ENCODE measurements at regions not wholly inside any gene's neighbourhood (a gene's known extent, or its start where the extent isn't known, plus 50 kb on each side); places are given as distances from the start of the nearest gene placed in this dataset.

- peak in 2 of 3 donors; percentile 54 to 60 for DNase-seq
- Histone ChIP-seq H3K4me3 (ENCODE audit: control insufficient read depth in 1 of 7, extremely low read depth in 1 of 7, insufficient read depth in 4 of 7, low read depth in 2 of 7, low read length in 6 of 7) (no peak overlapping the region), H3K27ac (ENCODE audit: insufficient read depth in 1 of 2, low read depth in 1 of 2, low read length in 2 of 2, poor library complexity in 1 of 2, severe bottlenecking in 2 of 2) (no peak overlapping the region), H3K4me1 (ENCODE audit: control extremely low read depth in 1 of 4, control insufficient read depth in 4 of 4, insufficient read depth in 4 of 4, low read length in 3 of 4) (peaks cover 0 to 7% (median 2%) of the 10 kb centered on the region in 4 experiments), H3K9me3 (ENCODE audit: control extremely low read depth in 1 of 5, control insufficient read depth in 4 of 5, insufficient read depth in 2 of 5, low read depth in 1 of 5, low read length in 4 of 5) (peaks cover 0 to 13% (median 3%) of the 10 kb centered on the region in 5 experiments), H3K27me3 (replicated peaks in 2 of 5; ENCODE audit: control insufficient read depth in 4 of 5, insufficient read depth in 5 of 5, low read length in 4 of 5) (no peaks in the 10 kb centered on the region), H3K36me3 (ENCODE audit: control insufficient read depth in 4 of 4, insufficient read depth in 4 of 4, low read length in 3 of 4) (peaks cover 0 to 4% (median 0%) of the 10 kb centered on the region in 4 experiments)
- POLR2A ChIA-PET, result no interaction called here
- CTCF ChIA-PET, result interaction anchor here (1.9 to 6.8 kb wide), 3 partner anchors 44 to 94 kb away, joined by 4 to 117 read pairs (median 15); partner anchors contain the start of gene HGFAC
- 58% methylated on average over 3 of the region's 4 CpGs for WGBS (ENCODE audit: insufficient coverage)
Measured at GRCh38 chr4:3349116-3349515, 56.3 kb downstream of the RGS12 start.

- ChIA-PET CTCF (interaction anchor here (1.5 kb wide), 1 partner anchor 15 kb away, joined by 4 read pairs; no protein-coding TSS in a partner anchor), POLR2A (interaction anchor here (0.6 kb wide), 1 partner anchor 930 kb away, joined by 3 read pairs; no protein-coding TSS in a partner anchor)
- no peaks in the 10 kb centered on the region for H3K27me3 ChIP-seq (replicated peaks in 2 of 5; ENCODE audit: control insufficient read depth in 4 of 5, insufficient read depth in 5 of 5, low read length in 4 of 5)
- no peak overlapping the region for H3K4me3 ChIP-seq (ENCODE audit: control insufficient read depth in 1 of 7, extremely low read depth in 1 of 7, insufficient read depth in 4 of 7, low read depth in 2 of 7, low read length in 6 of 7)
- H3K36me3 ChIP-seq (ENCODE audit: control insufficient read depth in 4 of 4, insufficient read depth in 4 of 4, low read length in 3 of 4), result peaks cover 0 to 4% (median 0%) of the 10 kb centered on the region in 4 experiments
- WGBS (ENCODE audit: insufficient coverage), result 92% methylated on average over 2 of the region's 3 CpGs
- no peak overlapping the region for H3K27ac ChIP-seq (ENCODE audit: insufficient read depth in 1 of 2, low read depth in 1 of 2, low read length in 2 of 2, poor library complexity in 1 of 2, severe bottlenecking in 2 of 2)
- H3K9me3 ChIP-seq (ENCODE audit: control extremely low read depth in 1 of 5, control insufficient read depth in 4 of 5, insufficient read depth in 2 of 5, low read depth in 1 of 5, low read length in 4 of 5), result peaks cover under 1 to 15% (median 3%) of the 10 kb centered on the region in 5 experiments
- peaks cover 0 to 4% (median 0%) of the 10 kb centered on the region in 4 experiments for H3K4me1 ChIP-seq (ENCODE audit: control extremely low read depth in 1 of 4, control insufficient read depth in 4 of 4, insufficient read depth in 4 of 4, low read length in 3 of 4)
- no peak for DNase-seq
Measured at GRCh38 chr4:3351997-3352396, 59.2 kb downstream of the RGS12 start.

- Histone ChIP-seq H3K27ac (ENCODE audit: insufficient read depth in 1 of 2, low read depth in 1 of 2, low read length in 2 of 2, poor library complexity in 1 of 2, severe bottlenecking in 2 of 2) (no peak overlapping the region), H3K9me3 (ENCODE audit: control extremely low read depth in 1 of 5, control insufficient read depth in 4 of 5, insufficient read depth in 2 of 5, low read depth in 1 of 5, low read length in 4 of 5) (peaks cover 2 to 19% (median 3%) of the 10 kb centered on the region in 5 experiments), H3K4me1 (ENCODE audit: control extremely low read depth in 1 of 4, control insufficient read depth in 4 of 4, insufficient read depth in 4 of 4, low read length in 3 of 4) (peaks cover 0 to 4% (median 0%) of the 10 kb centered on the region in 4 experiments), H3K4me3 (ENCODE audit: control insufficient read depth in 1 of 7, extremely low read depth in 1 of 7, insufficient read depth in 4 of 7, low read depth in 2 of 7, low read length in 6 of 7) (no peak overlapping the region), H3K36me3 (ENCODE audit: control insufficient read depth in 4 of 4, insufficient read depth in 4 of 4, low read length in 3 of 4) (peaks cover 0 to 4% (median 0%) of the 10 kb centered on the region in 4 experiments), H3K27me3 (replicated peaks in 2 of 5; ENCODE audit: control insufficient read depth in 4 of 5, insufficient read depth in 5 of 5, low read length in 4 of 5) (no peaks in the 10 kb centered on the region)
- ChIA-PET POLR2A (interaction anchor here (0.6 kb wide), 1 partner anchor 931 kb away, joined by 3 read pairs; no protein-coding TSS in a partner anchor), CTCF (interaction anchor here (1.5 kb wide), 1 partner anchor 15 kb away, joined by 4 read pairs; no protein-coding TSS in a partner anchor)
- 100% methylated on average over 3 of the region's 5 CpGs for WGBS (ENCODE audit: insufficient coverage)
- no peak for DNase-seq
Measured at GRCh38 chr4:3352505-3352904, 59.7 kb downstream of the RGS12 start.

GRCh38 chr4:3352941-3353594, 60.2 kb downstream of the RGS12 start:
- H3K27ac ChIP-seq (ENCODE audit: insufficient read depth in 1 of 2, low read depth in 1 of 2, low read length in 2 of 2, poor library complexity in 1 of 2, severe bottlenecking in 2 of 2), result no peak overlapping the region
- peak overlapping the region in 1 of 7 experiments; percentile 2 for H3K4me3 ChIP-seq (ENCODE audit: control insufficient read depth in 1 of 7, extremely low read depth in 1 of 7, insufficient read depth in 4 of 7, low read depth in 2 of 7, low read length in 6 of 7)
- H3K4me1 ChIP-seq (ENCODE audit: control extremely low read depth in 1 of 4, control insufficient read depth in 4 of 4, insufficient read depth in 4 of 4, low read length in 3 of 4), result peaks cover 0 to 4% (median 0%) of the 10 kb centered on the region in 4 experiments
- no peak for DNase-seq
- over 99% methylated on average over 14 of the region's 14 CpGs for WGBS (ENCODE audit: insufficient coverage)
- H3K9me3 ChIP-seq (ENCODE audit: control extremely low read depth in 1 of 5, control insufficient read depth in 4 of 5, insufficient read depth in 2 of 5, low read depth in 1 of 5, low read length in 4 of 5), result peaks cover 2 to 19% (median 4%) of the 10 kb centered on the region in 5 experiments
- peaks cover 0 to 4% (median 0%) of the 10 kb centered on the region in 4 experiments for H3K36me3 ChIP-seq (ENCODE audit: control insufficient read depth in 4 of 4, insufficient read depth in 4 of 4, low read length in 3 of 4)
- POLR2A ChIA-PET, result no interaction called here
- CTCF ChIA-PET, result interaction anchor here (1.5 to 3.0 kb wide), 2 partner anchors 14 to 18 kb away, joined by 4 to 8 read pairs; no protein-coding TSS in a partner anchor
- H3K27me3 ChIP-seq (replicated peaks in 2 of 5; ENCODE audit: control insufficient read depth in 4 of 5, insufficient read depth in 5 of 5, low read length in 4 of 5), result no peaks in the 10 kb centered on the region

GRCh38 chr4:3353752-3354454, 61.1 kb downstream of the RGS12 start:
- Histone ChIP-seq H3K27me3 (replicated peaks in 2 of 5; ENCODE audit: control insufficient read depth in 4 of 5, insufficient read depth in 5 of 5, low read length in 4 of 5) (no peaks in the 10 kb centered on the region), H3K4me3 (ENCODE audit: control insufficient read depth in 1 of 7, extremely low read depth in 1 of 7, insufficient read depth in 4 of 7, low read depth in 2 of 7, low read length in 6 of 7) (no peak overlapping the region), H3K27ac (ENCODE audit: insufficient read depth in 1 of 2, low read depth in 1 of 2, low read length in 2 of 2, poor library complexity in 1 of 2, severe bottlenecking in 2 of 2) (no peak overlapping the region), H3K9me3 (ENCODE audit: control extremely low read depth in 1 of 5, control insufficient read depth in 4 of 5, insufficient read depth in 2 of 5, low read depth in 1 of 5, low read length in 4 of 5) (peaks cover 2 to 19% (median 4%) of the 10 kb centered on the region in 5 experiments), H3K36me3 (ENCODE audit: control insufficient read depth in 4 of 4, insufficient read depth in 4 of 4, low read length in 3 of 4) (peaks cover 0 to 4% (median 0%) of the 10 kb centered on the region in 4 experiments), H3K4me1 (ENCODE audit: control extremely low read depth in 1 of 4, control insufficient read depth in 4 of 4, insufficient read depth in 4 of 4, low read length in 3 of 4) (peaks cover 0 to under 1% (median 0%) of the 10 kb centered on the region in 4 experiments)
- DNase-seq, result no peak
- ChIA-PET POLR2A (no interaction called here), CTCF (interaction anchor here (1.1 to 5.3 kb wide), 4 partner anchors 9 to 89 kb away, joined by 3 to 29 read pairs (median 6); no protein-coding TSS in a partner anchor)
- 98% methylated on average over 4 of the region's 4 CpGs for WGBS (ENCODE audit: insufficient coverage)

- WGBS (ENCODE audit: insufficient coverage), result 100% methylated on average over 1 of the region's 4 CpGs
- Histone ChIP-seq H3K36me3 (ENCODE audit: control insufficient read depth in 4 of 4, insufficient read depth in 4 of 4, low read length in 3 of 4) (peaks cover 0 to 4% (median 0%) of the 10 kb centered on the region in 4 experiments), H3K4me1 (ENCODE audit: control extremely low read depth in 1 of 4, control insufficient read depth in 4 of 4, insufficient read depth in 4 of 4, low read length in 3 of 4) (no peaks in the 10 kb centered on the region), H3K27me3 (replicated peaks in 2 of 5; ENCODE audit: control insufficient read depth in 4 of 5, insufficient read depth in 5 of 5, low read length in 4 of 5) (no peaks in the 10 kb centered on the region), H3K9me3 (ENCODE audit: control extremely low read depth in 1 of 5, control insufficient read depth in 4 of 5, insufficient read depth in 2 of 5, low read depth in 1 of 5, low read length in 4 of 5) (peaks cover 2 to 19% (median 4%) of the 10 kb centered on the region in 5 experiments), H3K4me3 (ENCODE audit: control insufficient read depth in 1 of 7, extremely low read depth in 1 of 7, insufficient read depth in 4 of 7, low read depth in 2 of 7, low read length in 6 of 7) (no peak overlapping the region), H3K27ac (ENCODE audit: insufficient read depth in 1 of 2, low read depth in 1 of 2, low read length in 2 of 2, poor library complexity in 1 of 2, severe bottlenecking in 2 of 2) (no peak overlapping the region)
- CTCF ChIA-PET, result interaction anchor here (1.1 to 5.3 kb wide), 4 partner anchors 9 to 89 kb away, joined by 3 to 29 read pairs (median 6); no protein-coding TSS in a partner anchor
- POLR2A ChIA-PET, result no interaction called here
- DNase-seq, result no peak
Measured at GRCh38 chr4:3354455-3354811, 61.6 kb downstream of the RGS12 start.

All from common myeloid progenitor, CD34-positive (primary cell).